ENCODE measurements at regions not wholly inside any gene's neighbourhood (a gene's known extent, or its start where the extent isn't known, plus 50 kb on each side); places are given as distances from the start of the nearest gene placed in this dataset.

GRCh38 chr11:81658722-81659121 is 1074.9 kb downstream of the FAM181B start:
- TF ChIP-seq, protein P1, sequence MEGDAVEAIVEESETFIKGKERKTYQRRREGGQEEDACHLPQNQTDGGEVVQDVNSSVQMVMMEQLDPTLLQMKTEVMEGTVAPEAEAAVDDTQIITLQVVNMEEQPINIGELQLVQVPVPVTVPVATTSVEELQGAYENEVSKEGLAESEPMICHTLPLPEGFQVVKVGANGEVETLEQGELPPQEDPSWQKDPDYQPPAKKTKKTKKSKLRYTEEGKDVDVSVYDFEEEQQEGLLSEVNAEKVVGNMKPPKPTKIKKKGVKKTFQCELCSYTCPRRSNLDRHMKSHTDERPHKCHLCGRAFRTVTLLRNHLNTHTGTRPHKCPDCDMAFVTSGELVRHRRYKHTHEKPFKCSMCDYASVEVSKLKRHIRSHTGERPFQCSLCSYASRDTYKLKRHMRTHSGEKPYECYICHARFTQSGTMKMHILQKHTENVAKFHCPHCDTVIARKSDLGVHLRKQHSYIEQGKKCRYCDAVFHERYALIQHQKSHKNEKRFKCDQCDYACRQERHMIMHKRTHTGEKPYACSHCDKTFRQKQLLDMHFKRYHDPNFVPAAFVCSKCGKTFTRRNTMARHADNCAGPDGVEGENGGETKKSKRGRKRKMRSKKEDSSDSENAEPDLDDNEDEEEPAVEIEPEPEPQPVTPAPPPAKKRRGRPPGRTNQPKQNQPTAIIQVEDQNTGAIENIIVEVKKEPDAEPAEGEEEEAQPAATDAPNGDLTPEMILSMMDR (IDR thresholded peaks at IDR 0.05), result no peak
- TF ChIP-seq POLR2A (IDR thresholded peaks at IDR 0.05), result no peak

Measured in heart left ventricle (tissue), 13 donors.